Transverse colon (tissue), 4 donors: ENCODE measurements at regions not wholly inside any gene's neighbourhood (a gene's known extent, or its start where the extent isn't known, plus 50 kb on each side); places are given as distances from the start of the nearest gene placed in this dataset.
"Not testable (repeated sequence)": the region's sequence is repeated elsewhere in the genome, so short reads cannot be mapped to it uniquely, and the experiment has no call there.

ENCODE experiments used
- DNase-seq: peaks from one replicate; pipeline ENCODE4 v3.0.0-alpha.2; 2019
- H3K27ac ChIP-seq, 4 donors: fragments of 200-600 bp; sonication (generic); 2 replicates each; pipeline ENCODE4 v1.5.1; 2016 to 2018; ENCODE audit warnings: inconsistent platforms in 4 of 4
- H3K27me3 ChIP-seq: fragments of 200-600 bp; sonication (generic); 2 replicates; pipeline ENCODE4 v1.5.1; 2017; ENCODE audit warnings: inconsistent platforms
- H3K36me3 ChIP-seq, 4 donors: fragments of 200-600 bp; sonication (generic); 2 replicates each; pipeline ENCODE4 v1.5.1; 2017 to 2019; ENCODE audit warnings: inconsistent platforms in 4 of 4
- H3K4me1 ChIP-seq, 4 donors: fragments of 200-600 bp; sonication (generic); 2 replicates each; pipeline ENCODE4 v1.5.1; 2017 to 2020; ENCODE audit warnings: inconsistent platforms in 4 of 4
- H3K4me3 ChIP-seq, 4 donors: fragments of 200-600 bp; sonication (generic); 1 replicate in 1 of 4; 2 replicates in 3 of 4; pipeline versions ENCODE4 v1.5.1 to v1.6.1; 2017 to 2019; ENCODE audit warnings: inconsistent platforms in 4 of 4
- H3K9me3 ChIP-seq, 2 donors: fragments of 200-600 bp; sonication (generic); 2 replicates each; pipeline ENCODE4 v1.5.1; 2017 to 2019; ENCODE audit warnings: inconsistent platforms in 2 of 2
- EP300 ChIP-seq: sonication (generic); formaldehyde crosslinking; IDR thresholded peaks from one replicate; pipeline ENCODE4 v1.6.1; 2017; ENCODE audit warnings: antibody characterized with exemption, low read depth
- POLR2A ChIP-seq: fragments of 450-650 bp; IDR thresholded peaks from one replicate; pipeline ENCODE4 v1.6.1; 2016; ENCODE audit warnings: antibody characterized with exemption, mild to moderate bottlenecking, moderate library complexity
- POLR2AphosphoS5 ChIP-seq, 3 donors: sonication (generic); formaldehyde crosslinking; IDR thresholded peaks; one replicate each; pipeline ENCODE4 v1.6.1; 2016; ENCODE audit warnings: antibody characterized with exemption in 3 of 3
- WGBS, 2 donors: methylation state at CpG; one replicate each; pipeline ENCODE4 v1.1.5; 2018; ENCODE audit warnings: low coverage in 1 of 2; 5-methylcytosine and 5-hydroxymethylcytosine counted together
- in situ Hi-C, 4 donors: fragments of 200-750 bp; cut with MboI; loops; one replicate each; pipeline versions ENCODE4 v1.15.0 to v1.15.1; 2017; ENCODE audit warnings: low sequenced_read_pairs in 3 of 4, low pct_ligation_motif_present in 1 of 4, low pct_unique_long_range_greater_than_20kb in 1 of 4
- intact Hi-C: fragments of 100-400 bp; cut with DNase I; formaldehyde crosslinking; loops from one replicate; pipeline ENCODE4 v1.15.1; 2023; ENCODE audit warnings: low total_unique reads
- TF ChIP-seq, protein P1 (sequence below), 5 experiments: fragments of 200-600 bp in 3 of 5; fragments of 450-650 bp in 2 of 5; sonication (generic) in 3 of 5; IDR thresholded peaks; 1 replicate in 2 of 5; 2 replicates in 3 of 5; pipeline ENCODE4 v1.5.1; 2016 to 2017; ENCODE audit warnings: antibody characterized with exemption in 5 of 5, inconsistent platforms in 3 of 5, mild to moderate bottlenecking in 2 of 5, moderate library complexity in 1 of 5

- intact Hi-C loops (no loop called here), in situ Hi-C loops (no loop called here)
These were observed 392.1 kb downstream of the CAAP1 start for GRCh38 chr9:26500471-26500870.

DNA sequence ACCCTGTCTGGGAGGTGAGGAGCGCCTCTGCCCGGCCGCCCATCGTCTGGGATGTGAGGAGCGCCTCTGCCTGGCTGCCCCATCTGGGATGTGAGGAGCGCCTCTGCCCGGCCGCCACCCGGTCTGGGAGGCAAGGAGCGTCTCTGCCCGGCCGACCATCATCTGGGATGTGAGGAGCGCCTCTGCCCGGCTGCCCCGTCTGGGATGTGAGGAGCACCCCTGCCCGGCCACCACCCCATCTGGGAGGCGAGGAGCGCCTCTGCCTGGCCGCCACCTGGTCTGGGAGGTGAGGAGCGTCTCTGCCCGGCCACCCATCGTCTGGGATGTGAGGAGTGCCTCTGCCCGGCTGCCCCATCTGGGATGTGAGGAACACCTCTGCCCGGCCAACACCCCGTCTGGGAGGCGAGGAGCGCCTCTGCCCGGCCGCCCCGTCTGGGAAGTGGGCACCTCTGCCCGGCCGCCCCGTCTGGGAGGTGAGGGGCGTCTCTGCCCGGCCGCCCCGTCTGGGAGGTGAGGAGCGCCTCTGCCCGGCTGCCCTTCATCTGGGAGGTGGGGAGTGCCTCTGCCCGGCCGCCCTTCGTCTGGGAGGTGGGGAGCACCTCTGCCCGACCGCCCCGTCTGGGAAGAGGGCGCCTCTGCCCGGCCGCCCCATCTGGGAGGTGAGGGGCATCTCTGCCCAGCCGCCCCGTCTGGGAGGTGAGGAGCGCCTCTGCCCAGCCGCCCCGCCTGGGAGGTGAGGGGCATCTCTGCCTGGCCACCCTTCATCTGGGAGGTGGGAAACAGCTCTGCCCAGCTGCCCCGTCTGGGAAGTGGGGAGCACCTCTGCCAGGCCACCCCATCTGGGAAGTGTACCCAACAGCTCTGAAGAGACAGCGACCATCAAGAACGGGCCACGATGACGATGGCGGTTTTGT lies 399.7 kb downstream of the CAAP1 start:
- H3K9me3 ChIP-seq, H3K36me3 ChIP-seq, H3K27me3 ChIP-seq, H3K4me1 ChIP-seq, in situ Hi-C loops, intact Hi-C loops, DNase-seq, H3K27ac ChIP-seq, H3K4me3 ChIP-seq: not testable (repeated sequence)
- WGBS, 2 donors, result 87% methylated on average over 40 of the region's 59 CpGs; no CpG with 5 or more reads in 1 of the 2 donors

More at GRCh38 chr9:26500471-26500870, 392.1 kb downstream of the CAAP1 start:
- TF ChIP-seq POLR2AphosphoS5 (IDR thresholded peaks at IDR 0.05), result no peak
- TF ChIP-seq EP300, result no peak
- TF ChIP-seq, protein P1, sequence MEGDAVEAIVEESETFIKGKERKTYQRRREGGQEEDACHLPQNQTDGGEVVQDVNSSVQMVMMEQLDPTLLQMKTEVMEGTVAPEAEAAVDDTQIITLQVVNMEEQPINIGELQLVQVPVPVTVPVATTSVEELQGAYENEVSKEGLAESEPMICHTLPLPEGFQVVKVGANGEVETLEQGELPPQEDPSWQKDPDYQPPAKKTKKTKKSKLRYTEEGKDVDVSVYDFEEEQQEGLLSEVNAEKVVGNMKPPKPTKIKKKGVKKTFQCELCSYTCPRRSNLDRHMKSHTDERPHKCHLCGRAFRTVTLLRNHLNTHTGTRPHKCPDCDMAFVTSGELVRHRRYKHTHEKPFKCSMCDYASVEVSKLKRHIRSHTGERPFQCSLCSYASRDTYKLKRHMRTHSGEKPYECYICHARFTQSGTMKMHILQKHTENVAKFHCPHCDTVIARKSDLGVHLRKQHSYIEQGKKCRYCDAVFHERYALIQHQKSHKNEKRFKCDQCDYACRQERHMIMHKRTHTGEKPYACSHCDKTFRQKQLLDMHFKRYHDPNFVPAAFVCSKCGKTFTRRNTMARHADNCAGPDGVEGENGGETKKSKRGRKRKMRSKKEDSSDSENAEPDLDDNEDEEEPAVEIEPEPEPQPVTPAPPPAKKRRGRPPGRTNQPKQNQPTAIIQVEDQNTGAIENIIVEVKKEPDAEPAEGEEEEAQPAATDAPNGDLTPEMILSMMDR (IDR thresholded peaks at IDR 0.05), result no peak
- TF ChIP-seq POLR2A, result no peak
- WGBS, 2 donors, result 44 to 46% methylated on average over 3 of the region's 3 CpGs
- no peak overlapping the region for H3K4me3 ChIP-seq
- H3K27me3 ChIP-seq, result no peaks in the 10 kb centered on the region
- H3K36me3 ChIP-seq, result no peaks in the 10 kb centered on the region
- DNase-seq, result no peak
- peaks cover 0 to 4% of the 10 kb centered on the region in 2 donors for H3K9me3 ChIP-seq
- H3K4me1 ChIP-seq, result no peaks in the 10 kb centered on the region
- no peak overlapping the region for H3K27ac ChIP-seq

GRCh38 chr9:26491922-26492607 lies 400.5 kb downstream of the CAAP1 start:
- H3K27ac ChIP-seq, H3K36me3 ChIP-seq, H3K4me1 ChIP-seq, DNase-seq, H3K27me3 ChIP-seq, H3K9me3 ChIP-seq, intact Hi-C loops, H3K4me3 ChIP-seq, in situ Hi-C loops: not testable (repeated sequence)
- 85% methylated on average over 22 of the region's 35 CpGs; no CpG with 5 or more reads in 1 of the 2 donors for WGBS, 2 donors

- TF ChIP-seq EP300, result no peak
- no peak for TF ChIP-seq POLR2AphosphoS5 (IDR thresholded peaks at IDR 0.05)
- no peak for TF ChIP-seq POLR2A
- TF ChIP-seq, protein P1 (IDR thresholded peaks at IDR 0.05), result no peak
These were observed 408.6 kb downstream of the CAAP1 start for GRCh38 chr9:26483991-26484390.

GRCh38 chr9:26477963-26478362 lies 414.6 kb downstream of the CAAP1 start:
- no peaks in the 10 kb centered on the region for H3K36me3 ChIP-seq
- no peaks in the 10 kb centered on the region for H3K9me3 ChIP-seq
- DNase-seq, result no peak
- no peak overlapping the region for H3K27ac ChIP-seq
- H3K27me3 ChIP-seq, result no peaks in the 10 kb centered on the region
- intact Hi-C loops, result no loop called here
- no peaks in the 10 kb centered on the region for H3K4me1 ChIP-seq
- in situ Hi-C loops, result no loop called here
- H3K4me3 ChIP-seq, result no peak overlapping the region
- TF ChIP-seq, protein P1 (IDR thresholded peaks at IDR 0.05), result no peak
- no peak for TF ChIP-seq EP300

More at GRCh38 chr9:26483991-26484390, 408.6 kb downstream of the CAAP1 start:
- no peaks in the 10 kb centered on the region for H3K36me3 ChIP-seq
- 89 to 91% methylated on average over 15 of the region's 15 CpGs for whole genome bisulfite sequencing, 2 donors
- no peaks in the 10 kb centered on the region for H3K9me3 ChIP-seq
- H3K27me3 ChIP-seq, result no peaks in the 10 kb centered on the region
- H3K4me3 ChIP-seq, result no peak overlapping the region
- intact Hi-C loops, result no loop called here
- no peak overlapping the region for H3K27ac ChIP-seq
- DNase-seq, result no peak
- in situ Hi-C loops, result no loop called here
- no peaks in the 10 kb centered on the region for H3K4me1 ChIP-seq
